WTC11 (cell line): ENCODE measurements at regions not wholly inside any gene's neighbourhood (a gene's known extent, or its start where the extent isn't known, plus 50 kb on each side); places are given as distances from the start of the nearest gene placed in this dataset.

Experiments used
- ATAC-seq: fragments of 200-7000 bp; cut with Tn5 transposase; 2 replicates; pipeline ENCODE4 v1.10.0; 2021; ENCODE audit warnings: mild to moderate bottlenecking, moderate library complexity
- CTCF ChIA-PET: fragments of 300-600 bp; sonication (Branson Sonifier 250); formaldehyde crosslinking; loops from one replicate; lab custom pipeline; 2021; ENCODE audit warnings: antibody characterized with exemption; lab: Charles Lee
- POLR2A ChIA-PET: fragments of 350-600 bp; sonication (Branson Sonifier 250); formaldehyde crosslinking; loops from one replicate; lab custom pipeline; 2021; ENCODE audit warnings: antibody characterized with exemption; lab: Charles Lee
- DNase-seq: peaks from one replicate; pipeline ENCODE4 v3.0.0; 2021; ENCODE audit warnings: low spot score
- H3K27ac Mint-ChIP-seq: 2 replicates; pipeline ENCODE4 v1.8.0; 2021; ENCODE audit warnings: mixed read lengths
- H3K27me3 Mint-ChIP-seq: 2 replicates; pipeline ENCODE4 v1.8.0; 2021; ENCODE audit warnings: low read depth, mild to moderate bottlenecking, moderate library complexity, mixed read lengths
- H3K36me3 Mint-ChIP-seq: 2 replicates; pipeline ENCODE4 v1.8.0; 2021; ENCODE audit warnings: mixed read lengths
- H3K4me1 Mint-ChIP-seq: 2 replicates; pipeline ENCODE4 v1.8.0; 2022; ENCODE audit warnings: mixed read lengths
- H3K4me3 Mint-ChIP-seq: 2 replicates; pipeline ENCODE4 v1.8.0; 2021; ENCODE audit warnings: mild to moderate bottlenecking, moderate library complexity, mixed read lengths
- H3K9me3 Mint-ChIP-seq: 2 replicates; pipeline ENCODE4 v1.8.0; 2021; ENCODE audit warnings: mixed read lengths
- ATF2 ChIP-seq: sonication (generic); formaldehyde crosslinking; IDR thresholded peaks from 2 replicates; pipeline ENCODE4 v1.8.1; 2022; ENCODE audit warnings: low read depth, missing genetic modification reagents, borderline replicate concordance
- CBFB ChIP-seq: sonication (generic); formaldehyde crosslinking; IDR thresholded peaks from 2 replicates; pipeline ENCODE4 v1.8.1; 2022; ENCODE audit warnings: mild to moderate bottlenecking, low read depth, missing genetic modification reagents
- CDX4 ChIP-seq: fragments of 250-450 bp; sonication (Bioruptor Pico); IDR thresholded peaks from 2 replicates; pipeline ENCODE4 v1.9.0; 2021; ENCODE audit warnings: moderate library complexity, mild to moderate bottlenecking, inconsistent platforms, borderline replicate concordance
- E2F5 ChIP-seq: sonication (generic); formaldehyde crosslinking; IDR thresholded peaks from 2 replicates; pipeline ENCODE4 v1.8.1; 2022; ENCODE audit warnings: mild to moderate bottlenecking, moderate library complexity, missing genetic modification reagents
- ELF4 ChIP-seq: sonication (generic); formaldehyde crosslinking; IDR thresholded peaks from 2 replicates; pipeline ENCODE4 v1.8.1; 2022; ENCODE audit warnings: low read depth, mild to moderate bottlenecking, moderate library complexity, missing genetic modification reagents
- FOXJ3 ChIP-seq: sonication (generic); formaldehyde crosslinking; IDR thresholded peaks from 2 replicates; pipeline ENCODE4 v1.9.0; 2021; ENCODE audit warnings: missing genetic modification reagents, mild to moderate bottlenecking, borderline replicate concordance
- FOXP4 ChIP-seq: sonication (generic); formaldehyde crosslinking; IDR thresholded peaks from 2 replicates; pipeline ENCODE4 v1.8.0; 2022; ENCODE audit warnings: mild to moderate bottlenecking, missing genetic modification reagents
- HMGA2 ChIP-seq: fragments of 250-450 bp; sonication (Bioruptor Pico); IDR thresholded peaks from 2 replicates; pipeline ENCODE4 v1.4.0; 2021; ENCODE audit warnings: mild to moderate bottlenecking, moderate library complexity
- IRF1 ChIP-seq: sonication (generic); formaldehyde crosslinking; IDR thresholded peaks from 2 replicates; pipeline ENCODE4 v1.8.0; 2023; ENCODE audit warnings: missing genetic modification reagents
- MYBL2 ChIP-seq: sonication (generic); formaldehyde crosslinking; IDR thresholded peaks from 2 replicates; pipeline ENCODE4 v1.8.1; 2023; ENCODE audit warnings: mild to moderate bottlenecking, moderate library complexity, missing genetic modification reagents
- NFE2L1 ChIP-seq: sonication (generic); formaldehyde crosslinking; IDR thresholded peaks from 2 replicates; pipeline ENCODE4 v1.8.1; 2023; ENCODE audit warnings: missing genetic modification reagents
- PRDM15 ChIP-seq: sonication (generic); formaldehyde crosslinking; IDR thresholded peaks from 2 replicates; pipeline ENCODE4 v1.8.0; 2022; ENCODE audit warnings: missing genetic modification reagents
- PRRX2 ChIP-seq: fragments of 250-450 bp; sonication (Bioruptor Pico); IDR thresholded peaks from 2 replicates; pipeline ENCODE4 v1.8.0; 2021; ENCODE audit warnings: mild to moderate bottlenecking
- RELA ChIP-seq: sonication (generic); formaldehyde crosslinking; IDR thresholded peaks from 2 replicates; pipeline ENCODE4 v1.8.1; 2022; ENCODE audit warnings: missing genetic modification reagents, mild to moderate bottlenecking, borderline replicate concordance
- SOX15 ChIP-seq: fragments of 250-450 bp; sonication (Bioruptor Pico); IDR thresholded peaks from 2 replicates; pipeline ENCODE4 v1.9.0; 2021; ENCODE audit warnings: mild to moderate bottlenecking
- TCF7 ChIP-seq: sonication (generic); formaldehyde crosslinking; IDR thresholded peaks from 2 replicates; pipeline ENCODE4 v1.8.0; 2022; ENCODE audit warnings: mild to moderate bottlenecking, low read depth, missing genetic modification reagents, moderate library complexity
- USF2 ChIP-seq: sonication (generic); formaldehyde crosslinking; IDR thresholded peaks from 2 replicates; pipeline ENCODE4 v1.8.1; 2023; ENCODE audit warnings: mild to moderate bottlenecking, missing genetic modification reagents, moderate library complexity
- ZBTB43 ChIP-seq: sonication (generic); formaldehyde crosslinking; IDR thresholded peaks from 2 replicates; pipeline ENCODE4 v1.8.1; 2023; ENCODE audit warnings: mild to moderate bottlenecking, missing genetic modification reagents
- ZMAT4 ChIP-seq: fragments of 250-450 bp; sonication (Bioruptor Pico); IDR thresholded peaks from 2 replicates; pipeline ENCODE4 v1.9.0; 2021; ENCODE audit warnings: mild to moderate bottlenecking
- ZNF219 ChIP-seq: sonication (generic); formaldehyde crosslinking; IDR thresholded peaks from 2 replicates; pipeline ENCODE4 v1.8.0; 2023; ENCODE audit warnings: missing genetic modification reagents, mild to moderate bottlenecking, borderline replicate concordance
- ZNF232 ChIP-seq: sonication (generic); formaldehyde crosslinking; IDR thresholded peaks from 2 replicates; pipeline ENCODE4 v1.8.0; 2022; ENCODE audit warnings: mild to moderate bottlenecking, missing genetic modification reagents
- ZNF317 ChIP-seq: sonication (generic); formaldehyde crosslinking; IDR thresholded peaks from 2 replicates; pipeline ENCODE4 v1.8.1; 2023; ENCODE audit warnings: low read depth, mild to moderate bottlenecking, moderate library complexity, missing genetic modification reagents, borderline replicate concordance
- ZSCAN18 ChIP-seq: fragments of 250-450 bp; sonication (Bioruptor Pico); IDR thresholded peaks from 2 replicates; pipeline ENCODE4 v2.1.2; 2022; ENCODE audit warnings: mild to moderate bottlenecking, moderate library complexity

GRCh38 chr2:136219341-136219740 is 101.4 kb upstream of the CXCR4 start:
- CTCF ChIA-PET: no interaction called here
- TF ChIP-seq ZBTB43 (CRISPR knock-in tag) (no peak), HMGA2 (CRISPR knock-in tag) (no peak), FOXP4 (CRISPR knock-in tag) (no peak), USF2 (no peak), ZNF232 (no peak), MYBL2 (CRISPR knock-in tag) (no peak), E2F5 (CRISPR knock-in tag) (no peak), ZNF317 (no peak), PRRX2 (CRISPR knock-in tag) (no peak), SOX15 (no peak), ATF2 (CRISPR knock-in tag) (no peak), CDX4 (no peak), ZSCAN18 (CRISPR knock-in tag) (no peak)
- no peak for ATAC-seq
- no peaks in the 10 kb centered on the region; the same call in 1 of the 2 replicates for H3K27me3 Mint-ChIP-seq
- H3K4me1 Mint-ChIP-seq: no peaks in the 10 kb centered on the region
- no peaks in the 10 kb centered on the region for H3K36me3 Mint-ChIP-seq
- H3K9me3 Mint-ChIP-seq: no peaks in the 10 kb centered on the region
- no peak for DNase-seq
- POLR2A ChIA-PET: no interaction called here
- no peak overlapping the region for H3K27ac Mint-ChIP-seq
- no peak overlapping the region for H3K4me3 Mint-ChIP-seq

GRCh38 chr2:136217996-136218395 is 100.0 kb upstream of the CXCR4 start:
- no peak overlapping the region for H3K4me3 Mint-ChIP-seq
- POLR2A ChIA-PET: no interaction called here
- no peak for ATAC-seq
- no peak for DNase-seq
- CTCF ChIA-PET: no interaction called here
- no peaks in the 10 kb centered on the region for H3K9me3 Mint-ChIP-seq
- no peak overlapping the region for H3K27ac Mint-ChIP-seq
- no peaks in the 10 kb centered on the region; the same call in 1 of the 2 replicates for H3K27me3 Mint-ChIP-seq
- H3K36me3 Mint-ChIP-seq: no peaks in the 10 kb centered on the region
- no peaks in the 10 kb centered on the region for H3K4me1 Mint-ChIP-seq
- TF ChIP-seq IRF1 (CRISPR knock-in tag) (no peak), CBFB (CRISPR knock-in tag) (no peak), RELA (no peak), ZMAT4 (no peak), PRDM15 (CRISPR knock-in tag) (no peak), ZNF219 (no peak), ELF4 (CRISPR knock-in tag) (no peak), FOXJ3 (CRISPR knock-in tag) (no peak), NFE2L1 (CRISPR knock-in tag) (no peak), TCF7 (no peak)
